ENCODE measurements at regions not wholly inside any gene's neighbourhood (a gene's known extent, or its start where the extent isn't known, plus 50 kb on each side); places are given as distances from the start of the nearest gene placed in this dataset.

- no peak overlapping the region for H3K27ac Mint-ChIP-seq
- H3K4me3 Mint-ChIP-seq = peak overlapping the region; percentile 17 to 55; a peak in 2 of 5 replicates
- Histone ChIP-seq H3K79me2 (ENCODE audit: insufficient read depth, low read length) (no peaks in the 10 kb centered on the region), H2BK12ac (ENCODE audit: insufficient read length, low read depth, low read length) (no peak overlapping the region), H2AK5ac (ENCODE audit: insufficient read length, low read length) (no peak overlapping the region), H3T11ph (ENCODE audit: low read length) (no peak overlapping the region), H2BK15ac (ENCODE audit: low read depth, low read length) (no peak overlapping the region), H2BK120ac (ENCODE audit: low read depth, low read length, poor library complexity, severe bottlenecking) (no peak overlapping the region), H4K5ac (ENCODE audit: insufficient read length, low read depth, low read length) (no peak overlapping the region), H3K56ac (ENCODE audit: insufficient read length, low read depth, low read length) (no peak overlapping the region), H3K27ac (ENCODE audit: insufficient read length, low read depth, low read length) (no peak overlapping the region), H3K4ac (ENCODE audit: low read depth, low read length) (no peak overlapping the region), H4K8ac (replicated peaks; ENCODE audit: insufficient read length, low read depth, low read length) (no peak overlapping the region), H3K23ac (ENCODE audit: insufficient read length, low read depth, low read length) (no peak overlapping the region), H2BK5ac (ENCODE audit: insufficient read length, low read length) (no peak overlapping the region), H3K18ac (ENCODE audit: insufficient read length, low read depth, low read length) (no peak overlapping the region), H3K79me1 (ENCODE audit: insufficient read depth, low read depth, low read length, poor library complexity, severe bottlenecking) (no peaks in the 10 kb centered on the region), H3K14ac (ENCODE audit: insufficient read depth, low read length) (no peak overlapping the region), H3K4me1 (ENCODE audit: insufficient read depth, low read length) (no peaks in the 10 kb centered on the region), H3K9me3 (ENCODE audit: control insufficient read depth, low read depth, low read length) (no peaks in the 10 kb centered on the region), H3K27me3 (ENCODE audit: insufficient read depth, low read length) (no peaks in the 10 kb centered on the region), H3K23me2 (ENCODE audit: insufficient read length, low read depth, low read length, poor library complexity, severe bottlenecking) (no peaks in the 10 kb centered on the region), H2BK20ac (ENCODE audit: low read depth, low read length, poor library complexity, severe bottlenecking) (no peak overlapping the region), H4K91ac (ENCODE audit: insufficient read length, low read depth, low read length) (no peak overlapping the region), H3K9ac (ENCODE audit: extremely low read depth, insufficient read length, low read length) (no peak overlapping the region), H3K4me2 (ENCODE audit: insufficient read depth, insufficient read length, low read length) (no peak overlapping the region), H2AFZ (ENCODE audit: low read length) (no peak overlapping the region), H4K20me1 (ENCODE audit: control insufficient read depth, insufficient read depth, insufficient read length) (no peaks in the 10 kb centered on the region)
- no CpG with 5 or more reads among the region's 47 CpGs for WGBS (ENCODE audit: extremely low coverage, insufficient read length, low lambda C conversion rate)
- peak; percentile 79 for DNase-seq
- TF ChIP-seq CTCF (conservative IDR thresholded peaks at IDR 0.05) = peak; percentile 66
- H3K27me3 Mint-ChIP-seq (ENCODE audit: low read depth) = no peaks in the 10 kb centered on the region
- no peaks in the 10 kb centered on the region for H3K4me1 Mint-ChIP-seq
- H3K9me3 Mint-ChIP-seq = peaks cover 0 to 2% of the 10 kb centered on the region in 2 experiments; a peak in 2 of 5 replicates
- H3K36me3 Mint-ChIP-seq (ENCODE audit: insufficient read depth in 1 of 3, low read depth in 3 of 3) = peaks cover 0 to 2% (median 0%) of the 10 kb centered on the region in 3 experiments; a peak in 2 of 7 replicates
Observed at GRCh38 chr9:118809160-118809625, 560.0 kb downstream of the BRINP1 start.

All from H9 (cell line).